Right lobe of liver (tissue), 4 donors: ENCODE measurements at regions not wholly inside any gene's neighbourhood (a gene's known extent, or its start where the extent isn't known, plus 50 kb on each side); places are given as distances from the start of the nearest gene placed in this dataset.

Experiments used
- CTCF ChIP-seq, 4 donors: fragments of 200-600 bp in 3 of 4; fragments of 450-650 bp in 1 of 4; IDR thresholded peaks; one replicate each; pipeline versions ENCODE4 v1.5.1 to v1.8.0; 2016 to 2022; ENCODE audit warnings: antibody characterized with exemption in 4 of 4, mild to moderate bottlenecking in 2 of 4
- POLR2A ChIP-seq: fragments of 450-650 bp; IDR thresholded peaks from one replicate; pipeline ENCODE4 v1.6.1; 2017; ENCODE audit warnings: antibody characterized with exemption, mild to moderate bottlenecking
- donor health status: DM: no; HTN: no; CAD: no.
- donor health status: DM: no; HTN: no; CAD: no.
- donor health status: DM: no; HTN: yes; CAD: no.

- TF ChIP-seq CTCF (IDR thresholded peaks at IDR 0.05) (no peak), POLR2A (no peak)
Measured at GRCh38 chr4:149047368-149047767, 605.2 kb upstream of the NR3C2 start.
